Body of pancreas (tissue), 4 donors: ENCODE measurements at regions not wholly inside any gene's neighbourhood (a gene's known extent, or its start where the extent isn't known, plus 50 kb on each side); places are given as distances from the start of the nearest gene placed in this dataset.

ENCODE experiments used
- POLR2A ChIP-seq, 3 donors: fragments of 450-650 bp; IDR thresholded peaks; one replicate each; pipeline ENCODE4 v1.6.1; 2016; ENCODE audit warnings: antibody characterized with exemption in 3 of 3, mild to moderate bottlenecking in 2 of 3
- TF ChIP-seq, protein P1 (sequence below), 7 experiments: fragments of 450-650 bp in 4 of 7; fragments of 200-600 bp in 3 of 7; sonication (generic) in 3 of 7; IDR thresholded peaks; one replicate each; pipeline ENCODE4 v1.5.1; 2016 to 2019; ENCODE audit warnings: antibody characterized with exemption in 7 of 7

DNA sequence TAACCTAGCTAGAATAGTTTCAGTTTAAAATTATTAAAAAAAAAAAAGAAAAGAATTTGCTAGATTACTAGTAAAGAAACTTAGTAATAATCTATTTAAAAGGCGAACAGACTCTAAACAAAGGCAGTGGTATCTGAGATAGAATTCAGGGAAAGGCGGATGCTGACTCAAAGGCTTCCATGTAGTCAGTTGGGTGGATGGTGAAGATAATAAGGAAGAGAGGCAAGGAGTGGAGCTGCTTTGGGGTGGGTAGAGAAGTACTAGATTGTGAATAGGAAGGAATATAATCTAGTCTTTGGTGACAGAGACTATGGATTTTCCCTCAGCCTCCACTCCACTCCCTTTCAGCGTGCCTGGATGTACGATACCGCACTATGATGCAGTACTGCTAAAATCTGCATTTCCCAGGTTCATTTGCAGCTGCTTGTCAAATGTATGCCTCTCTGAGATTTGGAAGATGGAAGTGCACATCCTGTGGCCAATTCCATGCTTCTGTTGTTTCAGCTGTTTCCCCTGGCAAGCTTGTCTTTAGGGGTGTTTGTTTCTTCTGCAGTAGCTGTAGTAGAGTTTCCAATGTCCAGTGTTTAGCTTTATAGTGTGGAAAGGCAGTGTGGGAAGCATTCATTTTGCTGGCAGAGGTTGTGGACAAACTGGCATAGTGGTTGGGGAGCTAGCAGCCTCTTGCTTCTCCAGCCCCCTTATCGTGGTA is 184.6 kb upstream of the NRIP1 start:
- TF ChIP-seq, protein P1, sequence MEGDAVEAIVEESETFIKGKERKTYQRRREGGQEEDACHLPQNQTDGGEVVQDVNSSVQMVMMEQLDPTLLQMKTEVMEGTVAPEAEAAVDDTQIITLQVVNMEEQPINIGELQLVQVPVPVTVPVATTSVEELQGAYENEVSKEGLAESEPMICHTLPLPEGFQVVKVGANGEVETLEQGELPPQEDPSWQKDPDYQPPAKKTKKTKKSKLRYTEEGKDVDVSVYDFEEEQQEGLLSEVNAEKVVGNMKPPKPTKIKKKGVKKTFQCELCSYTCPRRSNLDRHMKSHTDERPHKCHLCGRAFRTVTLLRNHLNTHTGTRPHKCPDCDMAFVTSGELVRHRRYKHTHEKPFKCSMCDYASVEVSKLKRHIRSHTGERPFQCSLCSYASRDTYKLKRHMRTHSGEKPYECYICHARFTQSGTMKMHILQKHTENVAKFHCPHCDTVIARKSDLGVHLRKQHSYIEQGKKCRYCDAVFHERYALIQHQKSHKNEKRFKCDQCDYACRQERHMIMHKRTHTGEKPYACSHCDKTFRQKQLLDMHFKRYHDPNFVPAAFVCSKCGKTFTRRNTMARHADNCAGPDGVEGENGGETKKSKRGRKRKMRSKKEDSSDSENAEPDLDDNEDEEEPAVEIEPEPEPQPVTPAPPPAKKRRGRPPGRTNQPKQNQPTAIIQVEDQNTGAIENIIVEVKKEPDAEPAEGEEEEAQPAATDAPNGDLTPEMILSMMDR (IDR thresholded peaks at IDR 0.05), result no peak
- TF ChIP-seq POLR2A (IDR thresholded peaks at IDR 0.05), result no peak
